ENCODE measurements at regions not wholly inside any gene's neighbourhood (a gene's known extent, or its start where the extent isn't known, plus 50 kb on each side); places are given as distances from the start of the nearest gene placed in this dataset.

GRCh38 chr1:37347104-37347649, 127.2 kb upstream of the ZC3H12A start:
- TF ChIP-seq CTCF (IDR thresholded peaks at IDR 0.05), result no peak
- peaks cover 29% of the 10 kb centered on the region for H3K27me3 Mint-ChIP-seq (ENCODE audit: low read depth, poor library complexity)
- H3K27ac Mint-ChIP-seq, result no peak overlapping the region
- no peaks in the 10 kb centered on the region for H3K36me3 Mint-ChIP-seq (ENCODE audit: low read depth)
- no peak for DNase-seq
- peaks cover 9% of the 10 kb centered on the region for H3K4me1 Mint-ChIP-seq
- H3K4me3 Mint-ChIP-seq, result no peak overlapping the region
- H3K9me3 Mint-ChIP-seq, result no peaks in the 10 kb centered on the region

DNA sequence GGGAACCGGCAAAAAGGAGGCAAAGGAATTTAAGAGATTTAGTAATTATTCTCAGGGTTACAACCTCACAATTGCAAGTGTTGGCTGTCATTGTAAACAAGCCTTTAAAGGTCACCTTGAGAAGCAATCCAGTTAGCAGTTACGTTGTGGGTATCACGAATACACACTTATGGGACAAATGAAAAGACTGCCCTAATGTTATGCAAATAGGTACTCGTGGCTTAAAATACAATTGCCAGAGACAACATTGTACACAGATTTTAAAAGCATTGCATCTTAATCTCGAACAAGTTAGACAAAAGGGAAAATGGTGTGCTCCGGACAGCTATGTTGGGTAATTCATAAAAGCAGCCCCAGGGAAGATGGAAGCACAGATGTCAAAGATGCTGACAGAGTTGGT, 120.5 kb upstream of the ZC3H12A start:
- no peaks in the 10 kb centered on the region for H3K4me1 Mint-ChIP-seq
- DNase-seq, result no peak

GRCh38 chr1:37354876-37355650, 119.3 kb upstream of the ZC3H12A start:
- no peak for DNase-seq
- H3K36me3 Mint-ChIP-seq (ENCODE audit: low read depth), result no peaks in the 10 kb centered on the region
- no peak overlapping the region for H3K27ac Mint-ChIP-seq
- peaks cover 24% of the 10 kb centered on the region for H3K27me3 Mint-ChIP-seq (ENCODE audit: low read depth, poor library complexity)
- H3K4me1 Mint-ChIP-seq, result no peaks in the 10 kb centered on the region
- no peaks in the 10 kb centered on the region for H3K9me3 Mint-ChIP-seq
- no peak for TF ChIP-seq CTCF (IDR thresholded peaks at IDR 0.05)
- no peak overlapping the region for H3K4me3 Mint-ChIP-seq

More for the DNA sequence above, 120.5 kb upstream of the ZC3H12A start:
- Mint-ChIP-seq H3K27me3 (ENCODE audit: low read depth, poor library complexity) (peaks cover 22% of the 10 kb centered on the region), H3K27ac (no peak overlapping the region), H3K9me3 (no peaks in the 10 kb centered on the region), H3K36me3 (ENCODE audit: low read depth) (no peaks in the 10 kb centered on the region), H3K4me3 (no peak overlapping the region)
- TF ChIP-seq CTCF (IDR thresholded peaks at IDR 0.05), result no peak

DNA sequence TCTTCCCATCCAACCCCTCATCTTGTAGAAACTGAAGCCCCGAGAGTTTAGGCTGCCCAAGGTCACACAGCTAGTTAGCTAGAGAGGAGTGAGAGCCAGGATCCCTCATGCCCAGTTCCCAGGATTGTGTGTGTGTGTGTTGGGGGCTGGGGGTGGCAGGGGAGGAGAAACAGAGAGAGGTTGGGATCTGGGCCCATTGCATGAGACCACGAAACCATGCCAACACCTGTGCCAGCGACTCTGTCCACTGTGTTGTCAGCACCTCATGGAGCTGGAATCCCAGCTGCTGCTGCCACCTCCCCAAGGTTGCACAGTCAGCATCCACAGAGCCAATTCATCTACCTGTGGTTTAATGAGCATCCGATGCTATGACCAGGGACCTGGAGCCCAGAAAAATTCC, 115.4 kb upstream of the ZC3H12A start:
- peaks cover 46% of the 10 kb centered on the region for H3K27me3 Mint-ChIP-seq (ENCODE audit: low read depth, poor library complexity)

DNA sequence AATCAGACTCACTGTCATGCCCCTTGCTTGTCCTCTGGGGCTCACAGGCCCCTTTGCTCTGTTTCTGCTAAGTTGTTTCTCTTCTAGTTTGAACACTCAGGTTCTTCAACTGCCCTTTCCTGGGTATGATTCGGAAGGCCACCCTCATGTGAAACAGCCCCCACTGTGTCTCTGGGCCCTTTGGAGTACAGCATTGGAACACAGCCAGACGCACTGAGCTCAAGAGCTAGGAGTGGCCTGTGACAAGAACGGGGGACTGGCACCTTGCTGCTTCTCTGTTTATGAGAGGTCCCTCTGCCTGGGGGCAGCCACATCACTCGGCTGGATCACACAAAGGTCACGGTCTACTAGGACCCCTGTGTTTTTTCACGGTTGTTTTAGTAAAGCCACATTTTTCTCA, 114.4 kb upstream of the ZC3H12A start:
- no peak for DNase-seq
- Mint-ChIP-seq H3K4me3 (no peak overlapping the region), H3K27me3 (ENCODE audit: low read depth, poor library complexity) (peaks cover 52% of the 10 kb centered on the region), H3K27ac (no peak overlapping the region), H3K4me1 (no peaks in the 10 kb centered on the region), H3K9me3 (no peaks in the 10 kb centered on the region), H3K36me3 (ENCODE audit: low read depth) (no peaks in the 10 kb centered on the region)
- no peak for TF ChIP-seq CTCF (IDR thresholded peaks at IDR 0.05)

More for the DNA sequence above, 115.4 kb upstream of the ZC3H12A start:
- Mint-ChIP-seq H3K4me1 (no peaks in the 10 kb centered on the region), H3K9me3 (no peaks in the 10 kb centered on the region), H3K4me3 (no peak overlapping the region), H3K36me3 (ENCODE audit: low read depth) (no peaks in the 10 kb centered on the region), H3K27ac (no peak overlapping the region)
- DNase-seq, result no peak
- no peak for TF ChIP-seq CTCF (IDR thresholded peaks at IDR 0.05)

Data from nephron progenitor cell (in vitro differentiated cells).